ENCODE measurements at regions not wholly inside any gene's neighbourhood (a gene's known extent, or its start where the extent isn't known, plus 50 kb on each side); places are given as distances from the start of the nearest gene placed in this dataset.

DNA sequence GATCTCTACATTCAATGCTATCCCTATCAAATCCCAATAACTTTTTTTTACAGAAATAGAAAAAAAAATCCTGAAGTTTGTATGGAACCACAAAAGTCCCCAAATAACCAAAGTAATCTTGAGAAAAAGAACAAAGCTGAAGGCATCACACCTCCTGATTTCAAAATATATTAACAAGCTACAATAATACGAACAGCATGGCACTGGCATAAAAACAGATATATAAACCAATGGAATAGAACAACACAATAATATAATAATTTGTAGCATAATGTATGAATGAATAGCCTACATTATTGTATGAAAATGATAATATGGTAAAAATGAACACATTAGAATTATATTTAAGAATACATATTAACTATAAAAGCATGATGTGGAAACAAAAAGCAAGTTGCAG is 76.7 kb upstream of the TMC3 start:
- Histone ChIP-seq H3K9me3 (peaks cover 0 to 21% of the 10 kb centered on the region in 2 donors), H3K27ac (no peak overlapping the region), H3K4me1 (no peaks in the 10 kb centered on the region), H3K4me3 (no peak overlapping the region), H3K27me3 (no peaks in the 10 kb centered on the region), H3K36me3 (no peaks in the 10 kb centered on the region)
- DNase-seq (ENCODE audit: low spot score in 2 of 2) = no peak
- TF ChIP-seq, protein P1, sequence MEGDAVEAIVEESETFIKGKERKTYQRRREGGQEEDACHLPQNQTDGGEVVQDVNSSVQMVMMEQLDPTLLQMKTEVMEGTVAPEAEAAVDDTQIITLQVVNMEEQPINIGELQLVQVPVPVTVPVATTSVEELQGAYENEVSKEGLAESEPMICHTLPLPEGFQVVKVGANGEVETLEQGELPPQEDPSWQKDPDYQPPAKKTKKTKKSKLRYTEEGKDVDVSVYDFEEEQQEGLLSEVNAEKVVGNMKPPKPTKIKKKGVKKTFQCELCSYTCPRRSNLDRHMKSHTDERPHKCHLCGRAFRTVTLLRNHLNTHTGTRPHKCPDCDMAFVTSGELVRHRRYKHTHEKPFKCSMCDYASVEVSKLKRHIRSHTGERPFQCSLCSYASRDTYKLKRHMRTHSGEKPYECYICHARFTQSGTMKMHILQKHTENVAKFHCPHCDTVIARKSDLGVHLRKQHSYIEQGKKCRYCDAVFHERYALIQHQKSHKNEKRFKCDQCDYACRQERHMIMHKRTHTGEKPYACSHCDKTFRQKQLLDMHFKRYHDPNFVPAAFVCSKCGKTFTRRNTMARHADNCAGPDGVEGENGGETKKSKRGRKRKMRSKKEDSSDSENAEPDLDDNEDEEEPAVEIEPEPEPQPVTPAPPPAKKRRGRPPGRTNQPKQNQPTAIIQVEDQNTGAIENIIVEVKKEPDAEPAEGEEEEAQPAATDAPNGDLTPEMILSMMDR (IDR thresholded peaks at IDR 0.05) = no peak
- TF ChIP-seq POLR2AphosphoS5 (IDR thresholded peaks at IDR 0.05) = no peak
- no peak for TF ChIP-seq POLR2A (IDR thresholded peaks at IDR 0.05)
- intact Hi-C loops (cut with DNase I; ENCODE audit: low total_unique reads) = no loop called here

GRCh38 chr15:81449836-81450474 is 75.9 kb upstream of the TMC3 start:
- DNase-seq (ENCODE audit: low spot score in 2 of 2) = no peak
- Histone ChIP-seq H3K4me3 (no peak overlapping the region), H3K4me1 (no peaks in the 10 kb centered on the region), H3K36me3 (no peaks in the 10 kb centered on the region), H3K9me3 (peaks cover 0 to 21% of the 10 kb centered on the region in 2 donors), H3K27me3 (no peaks in the 10 kb centered on the region), H3K27ac (no peak overlapping the region)
- intact Hi-C loops (cut with DNase I; ENCODE audit: low total_unique reads) = no loop called here
- no peak for TF ChIP-seq POLR2AphosphoS5 (IDR thresholded peaks at IDR 0.05)
- TF ChIP-seq, protein P1 (IDR thresholded peaks at IDR 0.05) = no peak
- no peak for TF ChIP-seq POLR2A (IDR thresholded peaks at IDR 0.05)

- intact Hi-C loops (cut with DNase I; ENCODE audit: low total_unique reads) = no loop called here
- Histone ChIP-seq H3K9me3 (peaks cover 0 to 9% of the 10 kb centered on the region in 2 donors), H3K4me1 (no peaks in the 10 kb centered on the region), H3K36me3 (no peaks in the 10 kb centered on the region), H3K27ac (no peak overlapping the region), H3K4me3 (no peak overlapping the region), H3K27me3 (no peaks in the 10 kb centered on the region)
- no peak for DNase-seq (ENCODE audit: low spot score in 2 of 2)
- TF ChIP-seq POLR2A (IDR thresholded peaks at IDR 0.05) = no peak
- no peak for TF ChIP-seq POLR2AphosphoS5 (IDR thresholded peaks at IDR 0.05)
- TF ChIP-seq, protein P1 (IDR thresholded peaks at IDR 0.05) = no peak
Observed at GRCh38 chr15:81443040-81443820, 69.2 kb upstream of the TMC3 start.

GRCh38 chr15:81442454-81442853 is 68.4 kb upstream of the TMC3 start:
- no peak overlapping the region for H3K4me3 ChIP-seq
- peaks cover 0 to 9% of the 10 kb centered on the region in 2 donors for H3K9me3 ChIP-seq
- no peak overlapping the region for H3K27ac ChIP-seq
- no peaks in the 10 kb centered on the region for H3K4me1 ChIP-seq
- DNase-seq (ENCODE audit: low spot score in 2 of 2) = no peak
- intact Hi-C loops (cut with DNase I; ENCODE audit: low total_unique reads) = no loop called here
- H3K36me3 ChIP-seq = no peaks in the 10 kb centered on the region
- no peak for TF ChIP-seq POLR2A (IDR thresholded peaks at IDR 0.05)
- TF ChIP-seq POLR2AphosphoS5 (IDR thresholded peaks at IDR 0.05) = no peak
- TF ChIP-seq, protein P1 (IDR thresholded peaks at IDR 0.05) = no peak
- no peaks in the 10 kb centered on the region for H3K27me3 ChIP-seq

DNA sequence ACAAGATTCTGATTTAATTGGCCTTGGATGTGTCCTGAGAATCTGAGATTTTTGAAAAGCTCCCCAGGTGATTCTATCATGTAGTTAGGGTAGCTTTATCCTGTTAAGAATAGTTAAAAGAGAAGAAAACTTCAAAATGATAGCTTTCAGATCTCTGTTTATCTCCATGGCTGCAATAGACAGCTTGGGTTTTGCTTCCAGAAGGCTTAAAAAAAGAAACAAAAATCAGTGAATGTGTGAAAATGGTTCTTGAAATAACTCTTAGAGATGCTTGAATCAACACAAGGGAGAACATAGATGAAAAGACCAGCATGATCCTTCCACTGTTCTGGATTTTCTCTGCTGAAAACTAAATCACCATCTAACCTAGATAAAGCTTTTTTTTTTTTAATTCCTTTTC is 60.8 kb upstream of the TMC3 start:
- no peaks in the 10 kb centered on the region for H3K36me3 ChIP-seq
- no peak overlapping the region for H3K4me3 ChIP-seq
- no peak for TF ChIP-seq POLR2AphosphoS5 (IDR thresholded peaks at IDR 0.05)
- TF ChIP-seq, protein P1 (IDR thresholded peaks at IDR 0.05) = no peak
- no peak for TF ChIP-seq POLR2A (IDR thresholded peaks at IDR 0.05)
- intact Hi-C loops (cut with DNase I; ENCODE audit: low total_unique reads) = no loop called here
- H3K27ac ChIP-seq = no peak overlapping the region
- no peaks in the 10 kb centered on the region for H3K4me1 ChIP-seq
- no peak for DNase-seq (ENCODE audit: low spot score in 2 of 2)
- H3K9me3 ChIP-seq = peaks cover 0 to 7% of the 10 kb centered on the region in 2 donors
- no peaks in the 10 kb centered on the region for H3K27me3 ChIP-seq

Data from breast epithelium (tissue), 4 donors.